HepG2 (cell line): ENCODE measurements at regions not wholly inside any gene's neighbourhood (a gene's known extent, or its start where the extent isn't known, plus 50 kb on each side); places are given as distances from the start of the nearest gene placed in this dataset.

Experiments used
- CBX5 ChIP-seq: sonication (generic); formaldehyde crosslinking; IDR thresholded peaks from 2 replicates; pipeline ENCODE4 v1.4.0; 2020; ENCODE audit warnings: missing genetic modification reagents, borderline replicate concordance
- MEIS1 ChIP-seq: sonication (generic); formaldehyde crosslinking; IDR thresholded peaks from 2 replicates; pipeline ENCODE4 v1.9.0; 2021; ENCODE audit warnings: mild to moderate bottlenecking, missing genetic modification reagents, moderate library complexity, borderline replicate concordance
- NFKBIZ ChIP-seq: IDR thresholded peaks from 2 replicates; pipeline ENCODE4 v1.6.1; 2018; ENCODE audit warnings: missing genetic modification reagents, missing compliant biosample characterization
- PRMT3 ChIP-seq: sonication (generic); formaldehyde crosslinking; IDR thresholded peaks from 2 replicates; pipeline ENCODE4 v1.8.1; 2022; ENCODE audit warnings: low read depth, mild to moderate bottlenecking, moderate library complexity, missing genetic modification reagents, borderline replicate concordance
- ZBTB8A ChIP-seq: sonication (generic); formaldehyde crosslinking; IDR thresholded peaks from 2 replicates; pipeline ENCODE4 v1.4.0; 2020; ENCODE audit warnings: mild to moderate bottlenecking, low read depth, missing genetic modification reagents, borderline replicate concordance
- ZMYM4 ChIP-seq: sonication (generic); formaldehyde crosslinking; IDR thresholded peaks from 2 replicates; pipeline ENCODE4 v1.8.1; 2023; ENCODE audit warnings: mild to moderate bottlenecking, missing genetic modification reagents
- ZNF143 ChIP-seq: sonication (generic); formaldehyde crosslinking; IDR thresholded peaks from 2 replicates; pipeline ENCODE4 v1.4.0; 2020; ENCODE audit warnings: missing genetic modification reagents
- ZNF446 ChIP-seq: sonication (generic); formaldehyde crosslinking; IDR thresholded peaks from 2 replicates; pipeline ENCODE4 v1.5.0; 2020; ENCODE audit warnings: mild to moderate bottlenecking, missing genetic modification reagents
- TF ChIP-seq, protein P1 (sequence below): sonication (generic); formaldehyde crosslinking; IDR thresholded peaks from 2 replicates; pipeline ENCODE4 v1.5.1; 2020; ENCODE audit warnings: missing genetic modification reagents, mild to moderate bottlenecking, borderline replicate concordance
- TF ChIP-seq, protein P2 (sequence below): sonication (generic); formaldehyde crosslinking; IDR thresholded peaks from 2 replicates; pipeline ENCODE4 v1.8.1; 2022; ENCODE audit warnings: low read depth, mild to moderate bottlenecking, missing genetic modification reagents
- TF ChIP-seq, protein P3 (sequence below): sonication (generic); formaldehyde crosslinking; IDR thresholded peaks from 2 replicates; pipeline ENCODE4 v1.9.0; 2021; ENCODE audit warnings: mild to moderate bottlenecking, missing genetic modification reagents
- TF ChIP-seq, protein P4 (sequence below): sonication (generic); formaldehyde crosslinking; IDR thresholded peaks from 2 replicates; pipeline ENCODE4 v1.8.0; 2022; ENCODE audit warnings: mild to moderate bottlenecking, missing genetic modification reagents, borderline replicate concordance
- TF ChIP-seq, protein P5 (sequence below): sonication (generic); formaldehyde crosslinking; IDR thresholded peaks from 2 replicates; pipeline ENCODE4 v1.5.0; 2020; ENCODE audit warnings: missing genetic modification reagents, mild to moderate bottlenecking, borderline replicate concordance
- TF ChIP-seq, protein P6 (sequence below): sonication (generic); formaldehyde crosslinking; IDR thresholded peaks from 2 replicates; pipeline ENCODE4 v1.8.1; 2023; ENCODE audit warnings: mild to moderate bottlenecking, missing genetic modification reagents

DNA sequence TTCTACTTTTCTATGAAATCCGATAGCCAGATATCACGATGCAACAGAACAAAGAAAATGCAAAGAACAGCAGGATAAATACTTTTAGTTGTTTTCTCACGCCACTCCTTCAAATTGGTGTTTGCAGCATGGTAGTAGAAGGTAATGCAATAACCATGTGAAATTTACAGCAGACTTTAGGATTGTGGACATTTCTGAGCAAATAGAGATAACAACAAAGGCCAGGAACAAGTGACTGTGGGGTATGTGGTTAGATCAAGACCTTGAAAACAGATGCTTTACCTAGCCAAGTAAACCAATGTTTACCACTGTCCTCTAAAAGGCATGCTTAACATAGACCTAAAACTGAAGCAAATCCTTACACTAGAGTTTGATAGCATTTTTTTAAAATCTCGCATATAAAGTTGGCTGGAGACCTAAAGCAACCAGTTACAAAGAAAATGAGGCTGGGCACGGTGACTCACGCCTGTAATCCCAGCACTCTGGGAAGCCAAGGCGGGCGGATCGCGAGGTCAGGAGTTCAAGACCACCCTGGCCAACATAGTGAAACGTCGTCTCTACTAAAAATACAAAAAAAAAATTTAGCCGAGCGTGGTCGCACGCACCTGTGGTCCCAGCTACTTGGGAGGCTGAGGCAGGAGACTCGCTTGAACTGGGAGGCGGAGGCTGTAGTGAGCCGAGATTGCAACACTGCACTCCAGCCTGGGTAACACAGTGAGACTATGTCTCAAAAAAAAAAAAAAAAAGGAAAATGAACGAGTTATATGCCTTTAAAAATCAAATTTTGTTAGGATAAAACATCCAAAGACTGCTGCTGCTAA, 123.2 kb upstream of the FOXN3 start (continued):
- TF ChIP-seq, protein P1, sequence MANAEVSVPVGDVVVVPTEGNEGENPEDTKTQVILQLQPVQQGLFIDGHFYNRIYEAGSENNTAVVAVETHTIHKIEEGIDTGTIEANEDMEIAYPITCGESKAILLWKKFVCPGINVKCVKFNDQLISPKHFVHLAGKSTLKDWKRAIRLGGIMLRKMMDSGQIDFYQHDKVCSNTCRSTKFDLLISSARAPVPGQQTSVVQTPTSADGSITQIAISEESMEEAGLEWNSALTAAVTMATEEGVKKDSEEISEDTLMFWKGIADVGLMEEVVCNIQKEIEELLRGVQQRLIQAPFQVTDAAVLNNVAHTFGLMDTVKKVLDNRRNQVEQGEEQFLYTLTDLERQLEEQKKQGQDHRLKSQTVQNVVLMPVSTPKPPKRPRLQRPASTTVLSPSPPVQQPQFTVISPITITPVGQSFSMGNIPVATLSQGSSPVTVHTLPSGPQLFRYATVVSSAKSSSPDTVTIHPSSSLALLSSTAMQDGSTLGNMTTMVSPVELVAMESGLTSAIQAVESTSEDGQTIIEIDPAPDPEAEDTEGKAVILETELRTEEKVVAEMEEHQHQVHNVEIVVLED, result no peak
- TF ChIP-seq PRMT3, result no peak
- TF ChIP-seq, protein P2, sequence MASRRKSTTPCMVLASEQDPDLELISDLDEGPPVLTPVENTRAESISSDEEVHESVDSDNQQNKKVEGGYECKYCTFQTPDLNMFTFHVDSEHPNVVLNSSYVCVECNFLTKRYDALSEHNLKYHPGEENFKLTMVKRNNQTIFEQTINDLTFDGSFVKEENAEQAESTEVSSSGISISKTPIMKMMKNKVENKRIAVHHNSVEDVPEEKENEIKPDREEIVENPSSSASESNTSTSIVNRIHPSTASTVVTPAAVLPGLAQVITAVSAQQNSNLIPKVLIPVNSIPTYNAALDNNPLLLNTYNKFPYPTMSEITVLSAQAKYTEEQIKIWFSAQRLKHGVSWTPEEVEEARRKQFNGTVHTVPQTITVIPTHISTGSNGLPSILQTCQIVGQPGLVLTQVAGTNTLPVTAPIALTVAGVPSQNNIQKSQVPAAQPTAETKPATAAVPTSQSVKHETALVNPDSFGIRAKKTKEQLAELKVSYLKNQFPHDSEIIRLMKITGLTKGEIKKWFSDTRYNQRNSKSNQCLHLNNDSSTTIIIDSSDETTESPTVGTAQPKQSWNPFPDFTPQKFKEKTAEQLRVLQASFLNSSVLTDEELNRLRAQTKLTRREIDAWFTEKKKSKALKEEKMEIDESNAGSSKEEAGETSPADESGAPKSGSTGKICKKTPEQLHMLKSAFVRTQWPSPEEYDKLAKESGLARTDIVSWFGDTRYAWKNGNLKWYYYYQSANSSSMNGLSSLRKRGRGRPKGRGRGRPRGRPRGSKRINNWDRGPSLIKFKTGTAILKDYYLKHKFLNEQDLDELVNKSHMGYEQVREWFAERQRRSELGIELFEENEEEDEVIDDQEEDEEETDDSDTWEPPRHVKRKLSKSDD (CRISPR knock-in tag), result no peak; the same call in 1 of the 2 replicates
- no peak for TF ChIP-seq ZNF446
- TF ChIP-seq, protein P3, sequence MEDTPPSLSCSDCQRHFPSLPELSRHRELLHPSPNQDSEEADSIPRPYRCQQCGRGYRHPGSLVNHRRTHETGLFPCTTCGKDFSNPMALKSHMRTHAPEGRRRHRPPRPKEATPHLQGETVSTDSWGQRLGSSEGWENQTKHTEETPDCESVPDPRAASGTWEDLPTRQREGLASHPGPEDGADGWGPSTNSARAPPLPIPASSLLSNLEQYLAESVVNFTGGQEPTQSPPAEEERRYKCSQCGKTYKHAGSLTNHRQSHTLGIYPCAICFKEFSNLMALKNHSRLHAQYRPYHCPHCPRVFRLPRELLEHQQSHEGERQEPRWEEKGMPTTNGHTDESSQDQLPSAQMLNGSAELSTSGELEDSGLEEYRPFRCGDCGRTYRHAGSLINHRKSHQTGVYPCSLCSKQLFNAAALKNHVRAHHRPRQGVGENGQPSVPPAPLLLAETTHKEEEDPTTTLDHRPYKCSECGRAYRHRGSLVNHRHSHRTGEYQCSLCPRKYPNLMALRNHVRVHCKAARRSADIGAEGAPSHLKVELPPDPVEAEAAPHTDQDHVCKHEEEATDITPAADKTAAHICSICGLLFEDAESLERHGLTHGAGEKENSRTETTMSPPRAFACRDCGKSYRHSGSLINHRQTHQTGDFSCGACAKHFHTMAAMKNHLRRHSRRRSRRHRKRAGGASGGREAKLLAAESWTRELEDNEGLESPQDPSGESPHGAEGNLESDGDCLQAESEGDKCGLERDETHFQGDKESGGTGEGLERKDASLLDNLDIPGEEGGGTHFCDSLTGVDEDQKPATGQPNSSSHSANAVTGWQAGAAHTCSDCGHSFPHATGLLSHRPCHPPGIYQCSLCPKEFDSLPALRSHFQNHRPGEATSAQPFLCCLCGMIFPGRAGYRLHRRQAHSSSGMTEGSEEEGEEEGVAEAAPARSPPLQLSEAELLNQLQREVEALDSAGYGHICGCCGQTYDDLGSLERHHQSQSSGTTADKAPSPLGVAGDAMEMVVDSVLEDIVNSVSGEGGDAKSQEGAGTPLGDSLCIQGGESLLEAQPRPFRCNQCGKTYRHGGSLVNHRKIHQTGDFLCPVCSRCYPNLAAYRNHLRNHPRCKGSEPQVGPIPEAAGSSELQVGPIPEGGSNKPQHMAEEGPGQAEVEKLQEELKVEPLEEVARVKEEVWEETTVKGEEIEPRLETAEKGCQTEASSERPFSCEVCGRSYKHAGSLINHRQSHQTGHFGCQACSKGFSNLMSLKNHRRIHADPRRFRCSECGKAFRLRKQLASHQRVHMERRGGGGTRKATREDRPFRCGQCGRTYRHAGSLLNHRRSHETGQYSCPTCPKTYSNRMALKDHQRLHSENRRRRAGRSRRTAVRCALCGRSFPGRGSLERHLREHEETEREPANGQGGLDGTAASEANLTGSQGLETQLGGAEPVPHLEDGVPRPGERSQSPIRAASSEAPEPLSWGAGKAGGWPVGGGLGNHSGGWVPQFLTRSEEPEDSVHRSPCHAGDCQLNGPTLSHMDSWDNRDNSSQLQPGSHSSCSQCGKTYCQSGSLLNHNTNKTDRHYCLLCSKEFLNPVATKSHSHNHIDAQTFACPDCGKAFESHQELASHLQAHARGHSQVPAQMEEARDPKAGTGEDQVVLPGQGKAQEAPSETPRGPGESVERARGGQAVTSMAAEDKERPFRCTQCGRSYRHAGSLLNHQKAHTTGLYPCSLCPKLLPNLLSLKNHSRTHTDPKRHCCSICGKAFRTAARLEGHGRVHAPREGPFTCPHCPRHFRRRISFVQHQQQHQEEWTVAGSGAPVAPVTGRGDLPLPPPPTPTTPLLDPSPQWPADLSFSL, result no peak
- TF ChIP-seq, protein P4, sequence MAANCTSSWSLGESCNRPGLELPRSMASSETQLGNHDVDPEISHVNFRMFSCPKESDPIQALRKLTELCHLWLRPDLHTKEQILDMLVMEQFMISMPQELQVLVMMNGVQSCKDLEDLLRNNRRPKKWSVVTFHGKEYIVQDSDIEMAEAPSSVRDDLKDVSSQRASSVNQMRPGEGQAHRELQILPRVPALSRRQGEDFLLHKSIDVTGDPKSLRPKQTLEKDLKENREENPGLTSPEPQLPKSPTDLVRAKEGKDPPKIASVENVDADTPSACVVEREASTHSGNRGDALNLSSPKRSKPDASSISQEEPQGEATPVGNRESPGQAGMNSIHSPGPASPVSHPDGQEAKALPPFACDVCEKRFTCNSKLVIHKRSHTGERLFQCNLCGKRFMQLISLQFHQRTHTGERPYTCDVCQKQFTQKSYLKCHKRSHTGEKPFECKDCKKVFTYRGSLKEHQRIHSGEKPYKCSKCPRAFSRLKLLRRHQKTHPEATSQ, result no peak
- TF ChIP-seq, protein P5, sequence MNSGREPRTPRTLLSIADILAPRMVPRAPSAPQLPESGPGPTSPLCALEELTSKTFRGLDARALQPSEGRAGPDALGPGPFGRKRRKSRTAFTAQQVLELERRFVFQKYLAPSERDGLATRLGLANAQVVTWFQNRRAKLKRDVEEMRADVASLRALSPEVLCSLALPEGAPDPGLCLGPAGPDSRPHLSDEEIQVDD, result no peak
- no peak for TF ChIP-seq CBX5 (CRISPR knock-in tag)
- no peak for TF ChIP-seq NFKBIZ (CRISPR knock-in tag)
- TF ChIP-seq, protein P6, sequence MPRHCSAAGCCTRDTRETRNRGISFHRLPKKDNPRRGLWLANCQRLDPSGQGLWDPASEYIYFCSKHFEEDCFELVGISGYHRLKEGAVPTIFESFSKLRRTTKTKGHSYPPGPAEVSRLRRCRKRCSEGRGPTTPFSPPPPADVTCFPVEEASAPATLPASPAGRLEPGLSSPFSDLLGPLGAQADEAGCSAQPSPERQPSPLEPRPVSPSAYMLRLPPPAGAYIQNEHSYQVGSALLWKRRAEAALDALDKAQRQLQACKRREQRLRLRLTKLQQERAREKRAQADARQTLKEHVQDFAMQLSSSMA (CRISPR knock-in tag), result no peak
- TF ChIP-seq ZBTB8A (CRISPR knock-in tag), result no peak
- no peak for TF ChIP-seq MEIS1 (CRISPR knock-in tag)
- peak; percentile 51; the same call in 1 of the 2 replicates for TF ChIP-seq ZMYM4 (CRISPR knock-in tag)
- TF ChIP-seq ZNF143 (CRISPR knock-in tag), result no peak
